ENCODE measurements at regions not wholly inside any gene's neighbourhood (a gene's known extent, or its start where the extent isn't known, plus 50 kb on each side); places are given as distances from the start of the nearest gene placed in this dataset.

GRCh38 chr7:124432009-124432578 lies 333.5 kb downstream of the GPR37 start:
- Histone ChIP-seq H3K4me3 (ENCODE audit: low read depth, low read length) (no peak overlapping the region), H3K4me1 (ENCODE audit: control insufficient read depth, insufficient read depth, low read length, unreplicated experiment) (no peaks in the 10 kb centered on the region), H3K79me2 (ENCODE audit: control insufficient read depth, insufficient read depth, low read length, unreplicated experiment) (no peaks in the 10 kb centered on the region), H3K36me3 (ENCODE audit: insufficient read depth, low read length) (no peaks in the 10 kb centered on the region), H2AFZ (ENCODE audit: low read length, unreplicated experiment) (no peak overlapping the region), H3K27ac (ENCODE audit: low read depth, low read length) (no peak overlapping the region), H3K27me3 (ENCODE audit: insufficient read depth, low read length) (no peaks in the 10 kb centered on the region)

DNA sequence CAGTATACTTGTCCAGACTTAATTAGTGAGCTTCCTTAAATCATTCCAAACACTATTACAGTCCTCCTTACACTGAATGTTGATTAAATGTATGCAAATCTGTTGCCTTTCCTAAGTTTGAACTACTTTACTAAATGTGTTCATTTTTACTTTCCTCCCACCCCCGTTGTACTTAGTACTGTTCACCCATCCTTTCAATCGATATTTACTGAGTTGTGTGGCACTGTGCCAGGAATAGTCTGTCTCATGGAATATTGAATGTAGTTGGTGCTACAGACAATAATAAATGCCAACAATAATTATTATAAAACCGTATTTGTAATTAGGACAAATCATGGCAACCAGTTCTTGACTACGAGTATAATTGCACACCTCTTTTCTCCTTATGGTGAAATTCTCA lies 335.7 kb downstream of the GPR37 start:
- no peaks in the 10 kb centered on the region for H3K4me1 ChIP-seq (ENCODE audit: control insufficient read depth, insufficient read depth, low read length, unreplicated experiment)
- no peak overlapping the region for H3K27ac ChIP-seq (ENCODE audit: low read depth, low read length)
- H3K27me3 ChIP-seq (ENCODE audit: insufficient read depth, low read length) = no peaks in the 10 kb centered on the region
- H3K4me3 ChIP-seq (ENCODE audit: low read depth, low read length) = no peak overlapping the region
- no peaks in the 10 kb centered on the region for H3K36me3 ChIP-seq (ENCODE audit: insufficient read depth, low read length)
- no peaks in the 10 kb centered on the region for H3K79me2 ChIP-seq (ENCODE audit: control insufficient read depth, insufficient read depth, low read length, unreplicated experiment)
- no peak overlapping the region for H2AFZ ChIP-seq (ENCODE audit: low read length, unreplicated experiment)

DNA sequence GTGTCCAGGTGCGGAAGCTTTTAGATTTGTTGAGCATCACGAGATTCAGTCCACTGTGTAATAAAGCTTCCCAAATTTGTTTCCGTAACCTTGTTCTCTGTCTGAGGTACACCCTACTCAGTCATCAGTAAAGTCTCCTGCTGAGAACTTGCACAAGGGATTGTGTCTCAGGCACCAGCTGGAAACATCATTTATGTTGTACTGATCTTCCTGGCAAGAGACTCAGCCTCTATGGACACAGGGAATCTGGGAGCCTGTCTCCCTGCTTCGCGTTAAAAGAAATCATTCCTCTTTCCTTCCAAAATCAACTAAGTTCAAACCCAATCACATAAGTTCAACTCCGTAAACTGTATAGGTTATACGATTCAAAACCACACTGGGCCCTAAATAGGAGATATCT lies 336.8 kb downstream of the GPR37 start:
- Histone ChIP-seq H3K27me3 (ENCODE audit: insufficient read depth, low read length) (no peaks in the 10 kb centered on the region), H3K27ac (ENCODE audit: low read depth, low read length) (no peak overlapping the region), H2AFZ (ENCODE audit: low read length, unreplicated experiment) (no peak overlapping the region), H3K4me3 (ENCODE audit: low read depth, low read length) (no peak overlapping the region), H3K36me3 (ENCODE audit: insufficient read depth, low read length) (no peaks in the 10 kb centered on the region), H3K79me2 (ENCODE audit: control insufficient read depth, insufficient read depth, low read length, unreplicated experiment) (no peaks in the 10 kb centered on the region), H3K4me1 (ENCODE audit: control insufficient read depth, insufficient read depth, low read length, unreplicated experiment) (no peaks in the 10 kb centered on the region)

GRCh38 chr7:124426621-124427020 lies 339.0 kb downstream of the GPR37 start:
- Histone ChIP-seq H3K27me3 (ENCODE audit: insufficient read depth, low read length) (no peaks in the 10 kb centered on the region), H3K79me2 (ENCODE audit: control insufficient read depth, insufficient read depth, low read length, unreplicated experiment) (no peaks in the 10 kb centered on the region), H3K36me3 (ENCODE audit: insufficient read depth, low read length) (no peaks in the 10 kb centered on the region), H2AFZ (ENCODE audit: low read length, unreplicated experiment) (no peak overlapping the region), H3K27ac (ENCODE audit: low read depth, low read length) (no peak overlapping the region), H3K4me1 (ENCODE audit: control insufficient read depth, insufficient read depth, low read length, unreplicated experiment) (no peaks in the 10 kb centered on the region), H3K4me3 (ENCODE audit: low read depth, low read length) (no peak overlapping the region)

GRCh38 chr7:124423863-124424262 lies 341.7 kb downstream of the GPR37 start:
- Histone ChIP-seq H3K4me3 (ENCODE audit: low read depth, low read length) (no peak overlapping the region), H3K27me3 (ENCODE audit: insufficient read depth, low read length) (no peaks in the 10 kb centered on the region), H3K79me2 (ENCODE audit: control insufficient read depth, insufficient read depth, low read length, unreplicated experiment) (no peaks in the 10 kb centered on the region), H2AFZ (ENCODE audit: low read length, unreplicated experiment) (no peak overlapping the region), H3K27ac (ENCODE audit: low read depth, low read length) (no peak overlapping the region), H3K4me1 (ENCODE audit: control insufficient read depth, insufficient read depth, low read length, unreplicated experiment) (no peaks in the 10 kb centered on the region), H3K36me3 (ENCODE audit: insufficient read depth, low read length) (no peaks in the 10 kb centered on the region)

- H3K27me3 ChIP-seq (ENCODE audit: insufficient read depth, low read length) = no peaks in the 10 kb centered on the region
- no peak overlapping the region for H3K4me3 ChIP-seq (ENCODE audit: low read depth, low read length)
- H3K27ac ChIP-seq (ENCODE audit: low read depth, low read length) = no peak overlapping the region
- no peaks in the 10 kb centered on the region for H3K79me2 ChIP-seq (ENCODE audit: control insufficient read depth, insufficient read depth, low read length, unreplicated experiment)
- H2AFZ ChIP-seq (ENCODE audit: low read length, unreplicated experiment) = no peak overlapping the region
- H3K36me3 ChIP-seq (ENCODE audit: insufficient read depth, low read length) = no peaks in the 10 kb centered on the region
- no peaks in the 10 kb centered on the region for H3K4me1 ChIP-seq (ENCODE audit: control insufficient read depth, insufficient read depth, low read length, unreplicated experiment)
These were observed 343.5 kb downstream of the GPR37 start for GRCh38 chr7:124422081-124422480.

GRCh38 chr7:124420367-124420766 lies 345.2 kb downstream of the GPR37 start:
- no peaks in the 10 kb centered on the region for H3K79me2 ChIP-seq (ENCODE audit: control insufficient read depth, insufficient read depth, low read length, unreplicated experiment)
- no peaks in the 10 kb centered on the region for H3K36me3 ChIP-seq (ENCODE audit: insufficient read depth, low read length)
- no peaks in the 10 kb centered on the region for H3K4me1 ChIP-seq (ENCODE audit: control insufficient read depth, insufficient read depth, low read length, unreplicated experiment)
- H3K27ac ChIP-seq (ENCODE audit: low read depth, low read length) = no peak overlapping the region
- no peaks in the 10 kb centered on the region for H3K27me3 ChIP-seq (ENCODE audit: insufficient read depth, low read length)
- no peak overlapping the region for H2AFZ ChIP-seq (ENCODE audit: low read length, unreplicated experiment)
- H3K4me3 ChIP-seq (ENCODE audit: low read depth, low read length) = no peak overlapping the region

DNA sequence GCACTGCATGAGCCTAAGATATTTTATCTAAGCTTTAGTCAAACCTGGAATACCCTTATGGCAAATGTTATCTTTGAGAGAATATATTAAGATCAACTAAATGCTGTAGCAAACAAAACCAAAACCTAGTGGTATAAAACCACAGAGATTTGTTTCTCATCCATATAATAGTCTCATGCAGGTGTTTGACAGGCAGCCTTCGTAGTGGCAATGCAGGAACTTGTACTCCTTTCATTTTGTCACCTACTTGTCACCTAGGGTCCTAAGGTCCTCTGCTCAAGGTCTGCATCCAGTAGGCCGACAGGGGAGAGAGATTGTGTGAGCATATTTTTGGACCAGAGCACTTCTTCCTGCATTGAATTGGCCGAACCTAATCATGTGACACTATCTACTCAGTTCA lies 352.6 kb downstream of the GPR37 start:
- H3K79me2 ChIP-seq (ENCODE audit: control insufficient read depth, insufficient read depth, low read length, unreplicated experiment) = no peaks in the 10 kb centered on the region
- no peak overlapping the region for H3K27ac ChIP-seq (ENCODE audit: low read depth, low read length)
- H2AFZ ChIP-seq (ENCODE audit: low read length, unreplicated experiment) = no peak overlapping the region
- no peaks in the 10 kb centered on the region for H3K36me3 ChIP-seq (ENCODE audit: insufficient read depth, low read length)
- no peaks in the 10 kb centered on the region for H3K27me3 ChIP-seq (ENCODE audit: insufficient read depth, low read length)
- H3K4me1 ChIP-seq (ENCODE audit: control insufficient read depth, insufficient read depth, low read length, unreplicated experiment) = no peaks in the 10 kb centered on the region
- H3K4me3 ChIP-seq (ENCODE audit: low read depth, low read length) = no peak overlapping the region

DNA sequence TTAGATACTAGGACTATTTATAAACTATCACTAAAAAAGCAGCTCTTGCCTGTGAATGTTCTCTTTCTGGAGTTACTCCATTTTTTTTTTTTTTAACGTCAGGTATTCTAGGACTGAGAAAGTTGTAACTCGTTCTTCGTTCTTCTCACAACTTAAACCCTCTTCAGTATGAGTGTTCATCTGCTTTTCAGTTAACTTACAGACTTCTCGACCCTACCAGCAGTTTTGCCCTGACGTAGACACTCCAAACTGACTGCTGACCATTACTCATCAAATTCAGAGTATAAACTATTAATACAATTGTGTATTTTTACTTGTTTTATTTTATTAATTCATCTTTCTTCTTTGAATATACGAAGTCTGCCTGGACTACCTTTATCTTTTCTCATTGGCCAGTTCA lies 353.1 kb downstream of the GPR37 start:
- no peaks in the 10 kb centered on the region for H3K36me3 ChIP-seq (ENCODE audit: insufficient read depth, low read length)
- no peak overlapping the region for H2AFZ ChIP-seq (ENCODE audit: low read length, unreplicated experiment)
- no peak overlapping the region for H3K27ac ChIP-seq (ENCODE audit: low read depth, low read length)
- no peak overlapping the region for H3K4me3 ChIP-seq (ENCODE audit: low read depth, low read length)
- H3K79me2 ChIP-seq (ENCODE audit: control insufficient read depth, insufficient read depth, low read length, unreplicated experiment) = no peaks in the 10 kb centered on the region
- H3K27me3 ChIP-seq (ENCODE audit: insufficient read depth, low read length) = no peaks in the 10 kb centered on the region
- no peaks in the 10 kb centered on the region for H3K4me1 ChIP-seq (ENCODE audit: control insufficient read depth, insufficient read depth, low read length, unreplicated experiment)

- no peaks in the 10 kb centered on the region for H3K79me2 ChIP-seq (ENCODE audit: control insufficient read depth, insufficient read depth, low read length, unreplicated experiment)
- no peak overlapping the region for H3K4me3 ChIP-seq (ENCODE audit: low read depth, low read length)
- H3K4me1 ChIP-seq (ENCODE audit: control insufficient read depth, insufficient read depth, low read length, unreplicated experiment) = no peaks in the 10 kb centered on the region
- H2AFZ ChIP-seq (ENCODE audit: low read length, unreplicated experiment) = no peak overlapping the region
- H3K36me3 ChIP-seq (ENCODE audit: insufficient read depth, low read length) = no peaks in the 10 kb centered on the region
- no peaks in the 10 kb centered on the region for H3K27me3 ChIP-seq (ENCODE audit: insufficient read depth, low read length)
- H3K27ac ChIP-seq (ENCODE audit: low read depth, low read length) = no peak overlapping the region
These were observed 353.8 kb downstream of the GPR37 start for GRCh38 chr7:124411796-124412195.

- H2AFZ ChIP-seq (ENCODE audit: low read length, unreplicated experiment) = no peak overlapping the region
- H3K27ac ChIP-seq (ENCODE audit: low read depth, low read length) = no peak overlapping the region
- H3K27me3 ChIP-seq (ENCODE audit: insufficient read depth, low read length) = no peaks in the 10 kb centered on the region
- H3K79me2 ChIP-seq (ENCODE audit: control insufficient read depth, insufficient read depth, low read length, unreplicated experiment) = no peaks in the 10 kb centered on the region
- no peaks in the 10 kb centered on the region for H3K36me3 ChIP-seq (ENCODE audit: insufficient read depth, low read length)
- no peak overlapping the region for H3K4me3 ChIP-seq (ENCODE audit: low read depth, low read length)
- H3K4me1 ChIP-seq (ENCODE audit: control insufficient read depth, insufficient read depth, low read length, unreplicated experiment) = no peaks in the 10 kb centered on the region
These were observed 362.0 kb downstream of the GPR37 start for GRCh38 chr7:124403587-124403986.
